ENCODE measurements at regions not wholly inside any gene's neighbourhood (a gene's known extent, or its start where the extent isn't known, plus 50 kb on each side); places are given as distances from the start of the nearest gene placed in this dataset.
A peak's percentile ranks its signal among the peaks of the same experiment; 100 is the strongest.

DNA sequence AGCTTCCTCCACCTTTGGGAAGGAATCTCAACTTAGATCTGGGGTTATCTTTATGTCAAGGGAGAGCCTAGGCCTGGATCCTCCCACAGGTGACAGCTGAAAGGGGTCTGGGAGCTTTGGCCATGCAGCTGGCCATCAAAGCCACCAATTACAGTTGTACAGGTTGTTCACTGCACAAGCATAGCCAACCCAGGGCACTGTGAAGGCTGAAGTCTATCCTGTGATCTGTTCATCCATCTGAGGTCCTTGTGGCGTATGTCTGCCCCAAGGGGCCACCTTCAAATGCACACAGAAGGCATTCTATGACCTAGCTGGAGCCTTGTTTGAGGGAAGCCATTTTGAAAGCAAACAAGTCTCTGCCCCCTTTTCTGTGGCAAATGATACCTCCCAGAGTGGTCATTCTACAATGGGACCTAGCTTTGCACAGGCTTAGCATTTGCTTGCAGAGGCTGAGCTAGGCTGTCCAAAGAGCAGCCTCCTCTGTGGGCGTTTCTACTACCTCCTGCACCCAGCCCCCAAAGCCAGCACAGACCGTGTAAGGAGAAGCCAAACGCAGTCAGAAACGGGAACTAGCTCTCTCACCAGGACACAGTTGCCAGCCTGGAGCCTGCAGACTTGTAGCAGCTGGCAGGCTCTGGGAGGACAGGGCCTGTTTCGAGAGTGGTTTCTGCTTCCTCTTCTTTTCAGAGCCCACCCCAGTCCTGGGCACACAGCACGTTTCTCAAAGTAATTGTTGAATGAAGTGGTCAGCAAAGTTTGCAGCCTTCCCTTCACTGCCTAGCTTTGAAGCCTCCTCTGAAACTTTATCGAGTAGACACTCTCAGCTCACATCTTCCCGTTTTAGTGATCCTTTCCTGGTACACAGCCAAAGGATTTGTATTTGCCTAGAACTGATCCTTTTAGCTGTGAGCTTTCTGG is 157.3 kb upstream of the SMAD3 start:
- H3K9me3 ChIP-seq (ENCODE audit: control insufficient read depth, low read length) = peaks cover 6% of the 10 kb centered on the region
- peaks cover 0 to 18% of the 10 kb centered on the region in 2 experiments for H3K36me3 ChIP-seq (ENCODE audit: control insufficient read depth in 1 of 2, insufficient read depth in 2 of 2, low read depth in 1 of 2, low read length in 2 of 2)
- no peak overlapping the region for H2BK5ac ChIP-seq (ENCODE audit: low read depth, low read length, poor library complexity, severe bottlenecking)
- peak overlapping the region; percentile 55 for H3K9ac ChIP-seq (ENCODE audit: low read length)
- H2AFZ ChIP-seq (ENCODE audit: low read depth, low read length) = no peak overlapping the region
- H3K79me1 ChIP-seq (replicated peaks; ENCODE audit: low read length, poor library complexity, severe bottlenecking) = no peaks in the 10 kb centered on the region
- no peak overlapping the region for H2BK12ac ChIP-seq (ENCODE audit: low read length in 2 of 2)
- no peak overlapping the region for H3K4me2 ChIP-seq (ENCODE audit: low read length, poor library complexity, severe bottlenecking)
- no peak overlapping the region for H3K27ac ChIP-seq (ENCODE audit: low read length, poor library complexity, severe bottlenecking)
- no peak overlapping the region for H3K14ac ChIP-seq (ENCODE audit: low read length in 2 of 2)
- no peak overlapping the region for H3K23ac ChIP-seq (ENCODE audit: low read length in 2 of 2)
- no peaks in the 10 kb centered on the region for H3K4me1 ChIP-seq (ENCODE audit: control insufficient read depth, insufficient read depth, low read depth, low read length)
- peak overlapping the region; percentile 35 for H4K8ac ChIP-seq (ENCODE audit: low read length)
- H2BK120ac ChIP-seq (ENCODE audit: low read depth, low read length) = no peak overlapping the region
- peak overlapping the region in 1 of 2 experiments; percentile 15 for H3K4ac ChIP-seq (ENCODE audit: low read depth in 1 of 2, low read length in 2 of 2)
- H3K18ac ChIP-seq (ENCODE audit: low read depth in 1 of 2, low read length in 2 of 2) = no peak overlapping the region
- peak overlapping the region in 1 of 2 experiments; percentile 27 for H3K4me3 ChIP-seq (ENCODE audit: insufficient read depth in 1 of 2, low read depth in 1 of 2, low read length in 2 of 2)
- no peaks in the 10 kb centered on the region for H3K27me3 ChIP-seq (ENCODE audit: control insufficient read depth in 1 of 2, insufficient read depth in 1 of 2, low read length in 2 of 2)
- 76% methylated on average over 9 of the region's 9 CpGs for WGBS
- no peak for DNase-seq
- H2BK15ac ChIP-seq (ENCODE audit: low read depth, poor library complexity, severe bottlenecking) = no peak overlapping the region
- no peak overlapping the region for H2AK5ac ChIP-seq (ENCODE audit: low read length, severe bottlenecking)
- H4K91ac ChIP-seq (ENCODE audit: low read length) = no peak overlapping the region

DNA sequence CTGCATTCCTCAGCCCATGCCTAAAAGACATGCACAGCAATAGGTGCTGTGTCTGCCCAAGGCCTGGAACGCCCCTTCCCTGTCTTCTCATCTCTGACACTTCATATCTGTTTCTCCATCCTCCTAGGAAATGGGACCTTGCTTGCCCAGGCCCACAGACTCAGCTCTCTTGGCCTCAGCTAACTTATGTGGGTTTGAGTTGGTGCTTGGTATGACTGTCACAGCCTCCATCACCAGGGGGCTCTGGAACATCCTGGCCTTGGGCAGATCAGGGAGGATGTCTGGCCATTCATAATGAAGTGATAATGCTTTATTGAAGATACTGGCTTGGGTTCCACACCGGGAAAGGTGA is 156.7 kb upstream of the SMAD3 start:
- Histone ChIP-seq H3K23ac (ENCODE audit: low read length in 2 of 2) (no peak overlapping the region), H2AFZ (ENCODE audit: low read depth, low read length) (no peak overlapping the region), H3K4me2 (ENCODE audit: low read length, poor library complexity, severe bottlenecking) (no peak overlapping the region), H2BK12ac (ENCODE audit: low read length in 2 of 2) (no peak overlapping the region), H3K18ac (ENCODE audit: low read depth in 1 of 2, low read length in 2 of 2) (no peak overlapping the region), H4K91ac (ENCODE audit: low read length) (no peak overlapping the region), H4K8ac (ENCODE audit: low read length) (no peak overlapping the region), H3K27ac (ENCODE audit: low read length, poor library complexity, severe bottlenecking) (no peak overlapping the region), H2BK5ac (ENCODE audit: low read depth, low read length, poor library complexity, severe bottlenecking) (no peak overlapping the region), H3K79me1 (replicated peaks; ENCODE audit: low read length, poor library complexity, severe bottlenecking) (no peaks in the 10 kb centered on the region), H3K4me1 (ENCODE audit: control insufficient read depth, insufficient read depth, low read depth, low read length) (no peaks in the 10 kb centered on the region), H3K4me3 (ENCODE audit: insufficient read depth in 1 of 2, low read depth in 1 of 2, low read length in 2 of 2) (no peak overlapping the region), H3K36me3 (ENCODE audit: control insufficient read depth in 1 of 2, insufficient read depth in 2 of 2, low read depth in 1 of 2, low read length in 2 of 2) (peaks cover 0 to 16% of the 10 kb centered on the region in 2 experiments), H3K27me3 (ENCODE audit: control insufficient read depth in 1 of 2, insufficient read depth in 1 of 2, low read length in 2 of 2) (no peaks in the 10 kb centered on the region), H3K4ac (ENCODE audit: low read depth in 1 of 2, low read length in 2 of 2) (no peak overlapping the region), H2AK5ac (ENCODE audit: low read length, severe bottlenecking) (no peak overlapping the region), H3K9me3 (ENCODE audit: control insufficient read depth, low read length) (peaks cover 6% of the 10 kb centered on the region), H2BK15ac (ENCODE audit: low read depth, poor library complexity, severe bottlenecking) (no peak overlapping the region), H3K9ac (ENCODE audit: low read length) (peak overlapping the region; percentile 55), H3K14ac (ENCODE audit: low read length in 2 of 2) (no peak overlapping the region), H2BK120ac (ENCODE audit: low read depth, low read length) (no peak overlapping the region)
- 50% methylated on average over 2 of the region's 2 CpGs for WGBS
- no peak for DNase-seq

DNA sequence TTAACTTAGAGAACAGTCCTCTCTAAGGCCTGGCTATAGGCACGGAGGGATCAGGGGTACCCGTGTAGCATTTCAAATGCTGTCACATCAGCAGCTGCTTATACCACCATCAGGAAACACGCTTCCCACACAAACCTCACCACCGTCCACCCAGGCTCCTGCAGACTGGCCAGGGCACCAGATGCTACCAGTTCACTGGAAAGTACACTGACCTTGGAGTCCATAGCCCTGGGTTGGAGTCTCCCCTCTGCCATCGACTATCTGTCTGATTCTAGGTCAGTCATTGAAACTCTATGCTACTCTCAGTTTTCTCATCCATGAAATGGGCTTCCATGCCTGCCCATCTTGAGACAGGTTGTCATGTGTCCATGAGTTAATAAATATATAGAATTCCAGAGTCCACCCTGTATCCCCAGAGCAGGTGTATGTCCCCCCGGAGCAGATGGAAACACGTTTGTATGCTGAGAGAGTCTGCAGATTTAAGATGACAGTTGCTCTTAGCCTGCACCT is 156.0 kb upstream of the SMAD3 start:
- Histone ChIP-seq H3K4me1 (ENCODE audit: control insufficient read depth, insufficient read depth, low read depth, low read length) (no peaks in the 10 kb centered on the region), H3K4me2 (ENCODE audit: low read length, poor library complexity, severe bottlenecking) (no peak overlapping the region), H3K27me3 (ENCODE audit: control insufficient read depth in 1 of 2, insufficient read depth in 1 of 2, low read length in 2 of 2) (no peaks in the 10 kb centered on the region), H3K14ac (ENCODE audit: low read length in 2 of 2) (no peak overlapping the region), H3K9me3 (ENCODE audit: control insufficient read depth, low read length) (peaks cover 6% of the 10 kb centered on the region), H3K9ac (ENCODE audit: low read length) (no peak overlapping the region), H2BK120ac (ENCODE audit: low read depth, low read length) (no peak overlapping the region), H2BK5ac (ENCODE audit: low read depth, low read length, poor library complexity, severe bottlenecking) (no peak overlapping the region), H3K4me3 (ENCODE audit: insufficient read depth in 1 of 2, low read depth in 1 of 2, low read length in 2 of 2) (no peak overlapping the region), H3K79me1 (replicated peaks; ENCODE audit: low read length, poor library complexity, severe bottlenecking) (no peaks in the 10 kb centered on the region), H2BK15ac (ENCODE audit: low read depth, poor library complexity, severe bottlenecking) (no peak overlapping the region), H2BK12ac (ENCODE audit: low read length in 2 of 2) (no peak overlapping the region), H2AK5ac (ENCODE audit: low read length, severe bottlenecking) (no peak overlapping the region), H3K36me3 (ENCODE audit: control insufficient read depth in 1 of 2, insufficient read depth in 2 of 2, low read depth in 1 of 2, low read length in 2 of 2) (peaks cover 0 to 19% of the 10 kb centered on the region in 2 experiments), H2AFZ (ENCODE audit: low read depth, low read length) (no peak overlapping the region), H3K4ac (ENCODE audit: low read depth in 1 of 2, low read length in 2 of 2) (no peak overlapping the region), H4K91ac (ENCODE audit: low read length) (no peak overlapping the region), H4K8ac (ENCODE audit: low read length) (no peak overlapping the region), H3K27ac (ENCODE audit: low read length, poor library complexity, severe bottlenecking) (no peak overlapping the region), H3K18ac (ENCODE audit: low read depth in 1 of 2, low read length in 2 of 2) (no peak overlapping the region), H3K23ac (ENCODE audit: low read length in 2 of 2) (no peak overlapping the region)
- DNase-seq = no peak
- 92% methylated on average over 7 of the region's 7 CpGs for WGBS

DNA sequence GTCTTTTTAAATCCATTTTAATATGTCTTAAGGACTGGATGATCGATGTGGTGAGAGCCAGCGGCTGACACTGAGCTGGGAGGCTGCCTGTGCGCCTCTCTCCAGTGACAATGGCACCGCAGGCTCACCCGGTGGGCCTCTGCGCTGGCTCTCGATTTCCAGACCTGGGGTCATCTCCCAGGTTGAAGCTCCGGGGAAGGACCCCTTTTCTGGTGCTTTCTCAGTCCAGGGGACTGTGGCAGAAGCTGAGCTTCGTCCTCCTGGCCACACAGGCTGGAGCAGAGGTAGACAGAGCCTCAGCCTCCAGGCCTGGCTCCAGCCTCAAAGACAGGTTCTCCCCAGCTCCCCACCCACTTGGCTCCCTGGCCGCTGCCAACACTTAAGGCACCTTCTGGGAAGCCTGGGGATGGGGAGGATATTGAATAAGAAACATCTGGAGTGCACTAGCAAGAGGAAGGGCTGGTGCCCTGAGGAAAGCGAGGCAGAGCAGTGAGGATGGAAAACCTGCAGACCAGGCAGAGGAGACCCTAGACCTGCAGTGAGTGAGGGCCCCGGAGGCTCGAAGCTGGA is 154.2 kb upstream of the SMAD3 start:
- Histone ChIP-seq H3K9me3 (ENCODE audit: control insufficient read depth, low read length) (peaks cover 9% of the 10 kb centered on the region), H4K8ac (ENCODE audit: low read length) (no peak overlapping the region), H3K14ac (ENCODE audit: low read length in 2 of 2) (no peak overlapping the region), H2BK120ac (ENCODE audit: low read depth, low read length) (no peak overlapping the region), H3K4me3 (ENCODE audit: insufficient read depth in 1 of 2, low read depth in 1 of 2, low read length in 2 of 2) (no peak overlapping the region), H3K23ac (ENCODE audit: low read length in 2 of 2) (no peak overlapping the region), H3K27ac (ENCODE audit: low read length, poor library complexity, severe bottlenecking) (no peak overlapping the region), H3K4me1 (ENCODE audit: control insufficient read depth, insufficient read depth, low read depth, low read length) (no peaks in the 10 kb centered on the region), H2BK5ac (ENCODE audit: low read depth, low read length, poor library complexity, severe bottlenecking) (no peak overlapping the region), H3K79me1 (replicated peaks; ENCODE audit: low read length, poor library complexity, severe bottlenecking) (no peaks in the 10 kb centered on the region), H3K18ac (ENCODE audit: low read depth in 1 of 2, low read length in 2 of 2) (no peak overlapping the region), H2AFZ (ENCODE audit: low read depth, low read length) (no peak overlapping the region), H3K9ac (ENCODE audit: low read length) (no peak overlapping the region), H2BK15ac (ENCODE audit: low read depth, poor library complexity, severe bottlenecking) (no peak overlapping the region), H2AK5ac (ENCODE audit: low read length, severe bottlenecking) (no peak overlapping the region), H3K4ac (ENCODE audit: low read depth in 1 of 2, low read length in 2 of 2) (no peak overlapping the region), H3K4me2 (ENCODE audit: low read length, poor library complexity, severe bottlenecking) (no peak overlapping the region), H2BK12ac (ENCODE audit: low read length in 2 of 2) (no peak overlapping the region), H3K36me3 (ENCODE audit: control insufficient read depth in 1 of 2, insufficient read depth in 2 of 2, low read depth in 1 of 2, low read length in 2 of 2) (peaks cover 0 to 16% of the 10 kb centered on the region in 2 experiments), H3K27me3 (ENCODE audit: control insufficient read depth in 1 of 2, insufficient read depth in 1 of 2, low read length in 2 of 2) (no peaks in the 10 kb centered on the region), H4K91ac (ENCODE audit: low read length) (no peak overlapping the region)
- no peak for DNase-seq
- 89% methylated on average over 13 of the region's 13 CpGs for WGBS

Measured in mesenchymal stem cell (in vitro differentiated cells and primary cell).